HCT116 (cell line): ENCODE measurements at regions not wholly inside any gene's neighbourhood (a gene's known extent, or its start where the extent isn't known, plus 50 kb on each side); places are given as distances from the start of the nearest gene placed in this dataset.

Source experiments
- ATAC-seq: fragments of 200-7000 bp; cut with Tn5 transposase; 2 replicates; pipeline ENCODE4 v1.9.1; 2020; ENCODE audit warnings: mild to moderate bottlenecking, moderate library complexity
- BruUV-seq: library from RNA; stranded (reverse); fragments of 400-500 nt; replicated peaks from 2 replicates; lab custom pipeline; 2021; lab: Mats Ljungman, UMichigan
- CTCF ChIA-PET: fragments of 300-600 bp; sonication (Branson Sonifier 250); formaldehyde crosslinking; loops from one replicate; lab custom pipeline; 2021; ENCODE audit warnings: antibody characterized with exemption; lab: Charles Lee
- POLR2A ChIA-PET: fragments of 300-600, 350-600 bp; sonication (Branson Sonifier 250); formaldehyde crosslinking; loops from one replicate; lab custom pipeline; 2021; ENCODE audit warnings: antibody characterized with exemption; lab: Charles Lee
- RAD21 ChIA-PET, 2 experiments: fragments of 300-600 bp; sonication (Branson Sonifier 250); formaldehyde crosslinking; loops; one replicate each; lab custom pipeline; 2023; ENCODE audit warnings: low total read pairs in 2 of 2; ENCODE audit not compliant: uncharacterized antibody in 2 of 2, unreplicated experiment in 2 of 2, low non-redundant PET in 1 of 2; lab: Charles Lee
- DNase-seq: peaks from one replicate; pipeline ENCODE4 v3.0.0-alpha.2; 2010; ENCODE audit warnings: low read depth, low spot score
- H2AFZ ChIP-seq: fragments of 200-600 bp; shearing (Covaris generic), sonication (generic); 2 replicates; pipeline ENCODE4 v1.6.1; 2017; ENCODE audit warnings: low read depth, mixed run types, mixed read lengths, antibody characterized with exemption, low read length; ENCODE audit not compliant: poor library complexity, severe bottlenecking
- H3K27ac ChIP-seq: 2 replicates; pipeline ENCODE4 v1.5.1; 2012; ENCODE audit warnings: low read depth, low read length
- H3K27me3 ChIP-seq: fragments of 200-600 bp; sonication (generic); 2 replicates; pipeline ENCODE4 v1.6.1; 2016; ENCODE audit warnings: mixed run types, low read length, mixed read lengths; ENCODE audit not compliant: insufficient read depth
- H3K36me3 ChIP-seq, 2 experiments: fragments of 200-500 bp in 1 of 2; fragments of 200-600 bp in 1 of 2; sonication (Bioruptor generic) in 1 of 2; sonication (generic) in 1 of 2; 2 replicates each; pipeline versions ENCODE4 v1.5.1 to v1.6.1; 2014 to 2016; ENCODE audit warnings: low read length in 2 of 2, inconsistent platforms in 1 of 2, mixed read lengths in 1 of 2, mixed run types in 1 of 2; ENCODE audit not compliant: insufficient read depth in 2 of 2, control insufficient read depth in 1 of 2
- H3K4me1 ChIP-seq, 2 experiments: fragments of 200-600 bp in 1 of 2; sonication (generic) in 1 of 2; 2 replicates each; pipeline versions ENCODE4 v1.5.1 to v1.6.1; 2012 to 2017; ENCODE audit warnings: low read length in 2 of 2, inconsistent platforms in 1 of 2, mild to moderate bottlenecking in 1 of 2, mixed read lengths in 1 of 2, mixed run types in 1 of 2, moderate library complexity in 1 of 2; ENCODE audit not compliant: insufficient read depth in 2 of 2, control insufficient read depth in 1 of 2
- H3K4me2 ChIP-seq: fragments of 200-600 bp; sonication (generic); 2 replicates; pipeline ENCODE4 v1.6.1; 2017; ENCODE audit warnings: mixed run types, low read length, mixed read lengths
- H3K4me3 ChIP-seq, 2 experiments: fragments of 200-600 bp in 1 of 2; sonication (generic) in 1 of 2; replicated peaks in 1 of 2; 2 replicates each; pipeline ENCODE4 v1.5.1; 2011 to 2016; ENCODE audit warnings: low read length in 2 of 2, control low read depth in 1 of 2, low read depth in 1 of 2, mild to moderate bottlenecking in 1 of 2, mixed read lengths in 1 of 2, mixed run types in 1 of 2
- H3K79me2 ChIP-seq: fragments of 200-600 bp; sonication (generic); 2 replicates; pipeline ENCODE4 v1.6.1; 2017; ENCODE audit warnings: mild to moderate bottlenecking, mixed run types, low read length, moderate library complexity, mixed read lengths; ENCODE audit not compliant: insufficient read depth
- H3K9ac ChIP-seq: fragments of 200-600 bp; sonication (generic); 2 replicates; pipeline ENCODE4 v1.6.1; 2016; ENCODE audit warnings: low read length, mixed read lengths
- H3K9me2 ChIP-seq: fragments of 200-600 bp; sonication (generic), shearing (Covaris generic); 2 replicates; pipeline ENCODE4 v1.6.1; 2017; ENCODE audit warnings: mixed run types, mild to moderate bottlenecking, moderate library complexity; ENCODE audit not compliant: insufficient read depth
- H3K9me3 ChIP-seq, 2 experiments: fragments of 200-500 bp in 1 of 2; fragments of 200-600 bp in 1 of 2; sonication (Bioruptor generic) in 1 of 2; sonication (generic) in 1 of 2; 2 replicates each; pipeline ENCODE4 v1.6.1; 2014 to 2017; ENCODE audit warnings: low read length in 2 of 2, mixed read lengths in 2 of 2, inconsistent platforms in 1 of 2, low read depth in 1 of 2, mild to moderate bottlenecking in 1 of 2, mixed run types in 1 of 2, moderate library complexity in 1 of 2; ENCODE audit not compliant: control insufficient read depth in 1 of 2, insufficient read depth in 1 of 2
- H4K20me1 ChIP-seq: fragments of 200-600 bp; sonication (generic), shearing (Covaris generic); 2 replicates; pipeline ENCODE4 v1.6.1; 2017; ENCODE audit warnings: mixed run types, mild to moderate bottlenecking, moderate library complexity; ENCODE audit not compliant: insufficient read depth
- CBX3 ChIP-seq: IDR thresholded peaks from 2 replicates; pipeline ENCODE4 v1.6.1; 2012; ENCODE audit warnings: low read depth
- CEBPB ChIP-seq: IDR thresholded peaks from 2 replicates; pipeline ENCODE4 v1.6.1; 2012; ENCODE audit warnings: low read depth
- CTCF ChIP-seq, 3 experiments: fragments of 200-600 bp in 1 of 3; sonication (generic) in 1 of 3; IDR thresholded peaks in 2 of 3; conservative IDR thresholded peaks in 1 of 3; 2 replicates each; pipeline ENCODE4 v1.5.1; 2012 to 2017; ENCODE audit warnings: low read depth in 2 of 3, low read length in 2 of 3, antibody characterized with exemption in 1 of 3, borderline replicate concordance in 1 of 3, control low read depth in 1 of 3, mild to moderate bottlenecking in 1 of 3, mixed read lengths in 1 of 3, mixed run types in 1 of 3, moderate library complexity in 1 of 3; ENCODE audit not compliant: insufficient read depth in 1 of 3
- EZH2 ChIP-seq: fragments of 200-600 bp; sonication (generic); IDR thresholded peaks from 2 replicates; pipeline ENCODE4 v1.6.1; 2017; ENCODE audit warnings: antibody characterized with exemption, mixed run types
- EZH2phosphoT487 ChIP-seq: fragments of 200-600 bp; IDR thresholded peaks from 2 replicates; pipeline ENCODE4 v1.6.1; 2018; ENCODE audit warnings: antibody characterized with exemption, borderline replicate concordance
- JUND ChIP-seq: IDR thresholded peaks from 2 replicates; pipeline ENCODE4 v1.6.1; 2012
- POLR2A ChIP-seq: IDR thresholded peaks from 2 replicates; pipeline ENCODE4 v1.7.0; 2011; ENCODE audit warnings: borderline replicate concordance; ENCODE audit not compliant: insufficient read depth, insufficient read length; ENCODE audit errors: extremely low read depth
- SIN3A ChIP-seq: IDR thresholded peaks from 2 replicates; pipeline ENCODE4 v1.6.1; 2012; ENCODE audit warnings: low read depth
- SP1 ChIP-seq: IDR thresholded peaks from 2 replicates; pipeline ENCODE4 v1.6.1; 2012; ENCODE audit warnings: low read depth
- SRF ChIP-seq: IDR thresholded peaks from 2 replicates; pipeline ENCODE4 v1.6.1; 2012; ENCODE audit warnings: low read depth
- TCF7L2 ChIP-seq: IDR thresholded peaks from 2 replicates; pipeline ENCODE4 v1.7.0; 2011; ENCODE audit warnings: borderline replicate concordance, inconsistent platforms; ENCODE audit not compliant: insufficient read depth, insufficient read length; ENCODE audit errors: extremely low read depth
- YY1 ChIP-seq: IDR thresholded peaks from 2 replicates; pipeline ENCODE4 v1.6.1; 2011; ENCODE audit warnings: low read length, low read depth, moderate library complexity, mild to moderate bottlenecking; ENCODE audit not compliant: insufficient replicate concordance; ENCODE audit errors: extremely low read depth
- ZFX ChIP-seq: fragments of 450-650 bp; IDR thresholded peaks from 2 replicates; pipeline ENCODE4 v1.6.1; 2017
- ZNF274 ChIP-seq: fragments of 200-500 bp; sonication (Bioruptor generic); IDR thresholded peaks from 2 replicates; pipeline ENCODE4 v1.6.1; 2014; ENCODE audit warnings: mild to moderate bottlenecking, low read depth, low read length, inconsistent platforms
- intact Hi-C: fragments of 100-400 bp; cut with micrococcal nuclease; formaldehyde crosslinking; loops from 2 replicates; pipeline ENCODE4 v1.10.0; 2022
- TF ChIP-seq, protein P1 (sequence below): IDR thresholded peaks from 2 replicates; pipeline ENCODE4 v1.6.1; 2012
- TF ChIP-seq, protein P2 (sequence below): IDR thresholded peaks from 2 replicates; pipeline ENCODE4 v1.6.1; 2012
- TF ChIP-seq, protein P3 (sequence below): IDR thresholded peaks from 2 replicates; pipeline ENCODE4 v1.6.1; 2011; ENCODE audit warnings: mild to moderate bottlenecking, low read length, moderate library complexity; ENCODE audit not compliant: insufficient replicate concordance; ENCODE audit errors: extremely low read depth

DNA sequence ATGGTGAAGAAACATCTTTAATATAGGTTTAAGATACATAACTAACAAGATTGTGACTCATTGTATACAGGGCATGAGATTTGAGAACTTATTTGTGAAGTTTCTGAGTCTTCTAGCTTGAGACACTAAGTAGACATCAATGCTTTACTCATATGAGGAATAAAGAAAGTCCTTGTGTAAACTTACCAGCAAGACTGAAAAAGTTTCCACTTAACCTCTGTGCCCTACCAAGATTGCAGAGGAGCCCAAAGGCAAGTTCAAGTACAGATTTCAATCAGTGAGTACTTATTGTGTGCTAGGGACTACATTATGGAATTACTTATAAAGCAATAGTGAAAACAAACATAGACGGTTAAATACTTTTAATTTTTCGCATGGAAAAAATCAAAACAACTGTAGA lies 1041.2 kb upstream of the CELF4 start:
- Histone ChIP-seq H3K4me1 (no peaks in the 10 kb centered on the region), H3K9me2 (no peaks in the 10 kb centered on the region), H3K9me3 (no peaks in the 10 kb centered on the region; a peak in 3 of 4 replicates), H3K9ac (no peak overlapping the region), H3K4me2 (no peak overlapping the region), H4K20me1 (no peaks in the 10 kb centered on the region), H3K27ac (no peak overlapping the region), H3K79me2 (no peaks in the 10 kb centered on the region), H2AFZ (no peak overlapping the region), H3K4me3 (no peak overlapping the region), H3K27me3 (no peaks in the 10 kb centered on the region), H3K36me3 (no peaks in the 10 kb centered on the region)
- RAD21 ChIA-PET: no interaction called here
- no TSS peak for BruUV-seq
- DNase-seq (no peak), ATAC-seq (no peak)
- intact Hi-C loops: no loop called here
- POLR2A ChIA-PET: no interaction called here
- CTCF ChIA-PET: no interaction called here
- TF ChIP-seq TCF7L2 (no peak), SRF (no peak), JUND (no peak), SP1 (no peak), ZFX (no peak), CBX3 (no peak), SIN3A (no peak), YY1 (no peak), POLR2A (no peak), EZH2phosphoT487 (no peak)
- TF ChIP-seq, protein P1, sequence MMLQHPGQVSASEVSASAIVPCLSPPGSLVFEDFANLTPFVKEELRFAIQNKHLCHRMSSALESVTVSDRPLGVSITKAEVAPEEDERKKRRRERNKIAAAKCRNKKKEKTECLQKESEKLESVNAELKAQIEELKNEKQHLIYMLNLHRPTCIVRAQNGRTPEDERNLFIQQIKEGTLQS: no peak
- TF ChIP-seq, protein P2, sequence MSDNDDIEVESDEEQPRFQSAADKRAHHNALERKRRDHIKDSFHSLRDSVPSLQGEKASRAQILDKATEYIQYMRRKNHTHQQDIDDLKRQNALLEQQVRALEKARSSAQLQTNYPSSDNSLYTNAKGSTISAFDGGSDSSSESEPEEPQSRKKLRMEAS: no peak

DNA sequence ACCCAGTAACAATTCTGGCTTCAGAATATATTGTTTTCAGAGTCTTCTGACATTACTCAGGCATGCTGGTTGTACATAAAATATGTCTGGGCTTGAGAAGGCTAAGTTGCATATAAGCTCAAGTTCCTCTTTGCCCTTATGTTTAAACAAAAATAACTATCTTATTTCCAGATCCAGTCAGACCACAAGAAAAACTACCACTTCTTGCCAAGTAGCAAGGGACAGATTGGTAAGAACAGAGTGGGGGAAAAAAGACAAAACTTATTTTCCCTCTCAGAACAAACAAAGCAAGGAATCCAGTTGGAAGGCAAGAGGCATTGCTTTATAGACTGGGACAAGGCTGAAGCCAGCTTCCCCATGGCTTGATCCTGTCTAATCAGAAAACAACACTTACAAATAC lies 1036.7 kb upstream of the CELF4 start:
- Histone ChIP-seq H2AFZ (no peak overlapping the region), H3K27me3 (no peaks in the 10 kb centered on the region), H3K36me3 (no peaks in the 10 kb centered on the region), H3K9me3 (no peaks in the 10 kb centered on the region; a peak in 3 of 4 replicates), H3K27ac (no peak overlapping the region), H4K20me1 (no peaks in the 10 kb centered on the region), H3K4me2 (no peak overlapping the region), H3K79me2 (no peaks in the 10 kb centered on the region), H3K9ac (no peak overlapping the region), H3K4me1 (no peaks in the 10 kb centered on the region), H3K9me2 (no peaks in the 10 kb centered on the region), H3K4me3 (no peak overlapping the region)
- DNase-seq (no peak), ATAC-seq (no peak)
- intact Hi-C loops: no loop called here
- CTCF ChIA-PET: no interaction called here
- no TSS peak for BruUV-seq
- POLR2A ChIA-PET: no interaction called here
- RAD21 ChIA-PET: no interaction called here
- TF ChIP-seq YY1 (no peak), CTCF (IDR thresholded peaks at IDR 0.05 in 2 of 3, conservative IDR thresholded peaks at IDR 0.05 in 1 of 3; ENCODE audit: borderline replicate concordance in 1 of 3, insufficient read depth in 1 of 3, low read depth in 2 of 3, low read length in 2 of 3) (no peak), CEBPB (no peak), POLR2A (no peak), EZH2 (no peak), EZH2phosphoT487 (no peak), TCF7L2 (no peak), ZNF274 (no peak)
- TF ChIP-seq, protein P2: no peak
- TF ChIP-seq, protein P3, sequence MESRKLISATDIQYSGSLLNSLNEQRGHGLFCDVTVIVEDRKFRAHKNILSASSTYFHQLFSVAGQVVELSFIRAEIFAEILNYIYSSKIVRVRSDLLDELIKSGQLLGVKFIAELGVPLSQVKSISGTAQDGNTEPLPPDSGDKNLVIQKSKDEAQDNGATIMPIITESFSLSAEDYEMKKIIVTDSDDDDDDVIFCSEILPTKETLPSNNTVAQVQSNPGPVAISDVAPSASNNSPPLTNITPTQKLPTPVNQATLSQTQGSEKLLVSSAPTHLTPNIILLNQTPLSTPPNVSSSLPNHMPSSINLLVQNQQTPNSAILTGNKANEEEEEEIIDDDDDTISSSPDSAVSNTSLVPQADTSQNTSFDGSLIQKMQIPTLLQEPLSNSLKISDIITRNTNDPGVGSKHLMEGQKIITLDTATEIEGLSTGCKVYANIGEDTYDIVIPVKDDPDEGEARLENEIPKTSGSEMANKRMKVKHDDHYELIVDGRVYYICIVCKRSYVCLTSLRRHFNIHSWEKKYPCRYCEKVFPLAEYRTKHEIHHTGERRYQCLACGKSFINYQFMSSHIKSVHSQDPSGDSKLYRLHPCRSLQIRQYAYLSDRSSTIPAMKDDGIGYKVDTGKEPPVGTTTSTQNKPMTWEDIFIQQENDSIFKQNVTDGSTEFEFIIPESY: no peak
